ENCODE measurements at regions not wholly inside any gene's neighbourhood (a gene's known extent, or its start where the extent isn't known, plus 50 kb on each side); places are given as distances from the start of the nearest gene placed in this dataset.

DNA sequence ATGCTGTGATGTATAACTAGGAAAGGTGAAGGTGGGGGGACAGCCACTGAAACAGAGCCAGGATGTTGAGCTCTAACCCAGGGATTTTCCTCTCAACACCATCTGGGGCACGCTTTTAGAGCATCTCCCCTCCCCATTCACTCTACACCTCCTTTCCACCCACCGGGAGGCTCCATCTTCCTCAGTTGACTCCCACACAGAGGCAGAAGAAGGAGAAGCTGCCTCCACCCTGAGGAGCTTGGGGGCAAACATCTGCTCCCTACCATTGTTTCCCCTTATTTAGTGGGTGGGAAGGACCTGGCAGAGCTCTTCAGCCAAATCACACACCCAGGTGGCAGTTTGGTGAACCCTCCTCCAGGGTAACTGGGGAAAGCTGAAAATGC is 50.0 kb upstream of the ADA2 start:
- DNase-seq (ENCODE audit: extremely low read depth in 1 of 2, low read depth in 1 of 2) = no peak
